GOT3 (cell line): ENCODE measurements at regions not wholly inside any gene's neighbourhood (a gene's known extent, or its start where the extent isn't known, plus 50 kb on each side); places are given as distances from the start of the nearest gene placed in this dataset.

Source experiments
- DNase-seq: peaks from one replicate; lab custom pipeline; 2025; ENCODE audit warnings: mixed read lengths; lab: John Stamatoyannopoulos, UW

DNA sequence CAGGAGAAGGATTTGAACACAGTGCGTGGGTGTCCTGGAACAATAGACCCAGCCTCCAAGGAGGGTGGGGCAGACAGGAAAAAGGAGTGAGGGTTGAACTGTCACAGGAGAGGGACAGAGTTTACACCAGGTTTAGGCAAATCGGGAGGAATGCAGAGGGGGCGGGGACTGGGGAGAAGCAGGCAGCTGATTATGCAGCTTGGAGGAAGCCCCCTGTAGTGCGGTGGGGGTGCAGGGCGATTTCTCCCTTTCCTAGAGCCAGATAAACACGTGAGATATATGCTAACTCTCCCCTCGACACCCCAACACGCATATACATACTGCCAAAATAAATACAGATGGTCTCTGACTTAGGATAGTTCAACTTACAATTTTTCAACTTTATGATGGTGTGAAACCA, 108.6 kb upstream of the PRR20G start:
- no peak for DNase-seq

DNA sequence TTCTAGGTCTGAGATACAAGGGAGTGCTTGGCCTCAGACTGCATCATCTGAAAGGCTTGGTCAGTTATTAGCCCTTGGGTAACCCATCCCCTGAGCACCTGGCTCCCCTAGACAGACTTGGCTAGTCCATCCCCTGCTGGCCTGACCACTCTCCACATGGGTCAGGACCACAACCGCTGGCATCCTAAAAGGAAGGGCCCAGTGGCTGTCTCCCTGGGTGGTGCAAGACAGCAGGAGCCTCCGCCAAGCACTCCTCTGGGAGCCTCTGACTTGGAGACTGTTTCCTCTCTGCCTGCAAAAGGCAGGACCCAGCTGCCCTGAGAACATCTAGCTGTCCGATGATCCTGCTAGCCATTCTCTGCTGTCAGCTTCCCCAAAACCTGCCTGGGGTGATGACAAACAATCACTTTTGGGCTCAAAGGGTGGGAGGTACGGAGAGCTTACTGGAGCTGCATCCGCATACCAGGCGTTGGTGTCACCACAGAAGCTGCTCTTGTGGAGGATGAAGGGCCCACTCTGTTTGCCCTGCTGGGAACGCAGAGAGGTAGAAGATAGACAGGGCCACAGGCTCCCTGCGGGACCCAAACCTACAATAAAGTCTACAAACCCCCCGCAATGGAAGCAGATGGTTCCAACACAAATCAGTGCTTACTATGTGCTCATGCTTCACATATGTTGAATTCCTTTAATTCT, 108.0 kb upstream of the PRR20G start:
- DNase-seq = no peak

DNA sequence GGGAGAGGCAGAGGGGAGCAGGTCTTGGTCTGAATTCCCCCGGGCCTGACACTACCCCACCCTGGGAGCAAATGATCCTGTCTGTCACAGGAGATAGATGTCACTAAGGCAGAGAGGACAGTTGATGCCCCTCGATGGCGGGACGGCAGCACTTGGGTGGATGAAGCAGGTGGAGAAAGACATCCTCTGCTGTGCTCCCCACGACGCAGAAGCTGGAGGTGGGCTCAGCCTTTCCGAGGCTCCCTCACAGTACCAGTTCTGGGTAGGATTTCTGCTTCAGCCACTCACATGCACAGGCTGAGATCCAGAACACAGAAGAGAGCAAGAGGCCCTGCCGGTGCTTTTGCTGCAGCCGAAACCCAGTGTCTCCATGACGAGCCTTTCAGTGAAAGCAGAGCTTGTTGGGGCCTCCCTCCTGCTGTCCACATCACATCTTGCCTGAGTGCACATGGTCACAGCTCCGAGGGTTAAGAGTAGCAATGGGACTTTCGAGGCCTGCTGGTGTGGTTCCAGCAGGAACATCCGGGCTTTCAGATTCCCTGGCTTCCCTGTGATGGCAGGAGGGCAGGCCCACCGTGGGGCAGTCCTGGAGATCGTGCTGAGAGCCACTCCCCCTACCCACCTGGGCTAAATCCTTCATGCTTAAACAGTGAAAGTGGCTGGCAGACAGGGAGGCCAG, 107.3 kb upstream of the PRR20G start:
- no peak for DNase-seq

DNA sequence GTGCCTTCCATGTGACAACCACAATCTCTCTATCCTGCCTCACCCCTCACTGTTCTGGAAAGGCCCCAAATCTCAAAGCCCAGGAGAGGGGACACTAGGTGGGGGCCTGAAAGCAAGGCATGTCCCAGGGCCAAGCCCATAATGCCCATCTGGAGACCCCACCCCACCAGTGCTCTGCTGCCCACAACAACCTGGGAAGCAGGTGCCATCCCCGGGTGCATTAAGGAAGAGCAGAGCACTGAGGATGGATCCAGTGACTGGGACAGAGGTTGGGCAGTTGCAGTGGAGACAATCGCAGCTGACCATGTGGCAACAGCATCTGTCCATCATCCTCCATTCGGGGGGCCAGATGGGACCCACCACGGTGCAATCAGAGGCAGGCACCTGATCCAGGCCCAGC, 106.2 kb upstream of the PRR20G start:
- DNase-seq = no peak

DNA sequence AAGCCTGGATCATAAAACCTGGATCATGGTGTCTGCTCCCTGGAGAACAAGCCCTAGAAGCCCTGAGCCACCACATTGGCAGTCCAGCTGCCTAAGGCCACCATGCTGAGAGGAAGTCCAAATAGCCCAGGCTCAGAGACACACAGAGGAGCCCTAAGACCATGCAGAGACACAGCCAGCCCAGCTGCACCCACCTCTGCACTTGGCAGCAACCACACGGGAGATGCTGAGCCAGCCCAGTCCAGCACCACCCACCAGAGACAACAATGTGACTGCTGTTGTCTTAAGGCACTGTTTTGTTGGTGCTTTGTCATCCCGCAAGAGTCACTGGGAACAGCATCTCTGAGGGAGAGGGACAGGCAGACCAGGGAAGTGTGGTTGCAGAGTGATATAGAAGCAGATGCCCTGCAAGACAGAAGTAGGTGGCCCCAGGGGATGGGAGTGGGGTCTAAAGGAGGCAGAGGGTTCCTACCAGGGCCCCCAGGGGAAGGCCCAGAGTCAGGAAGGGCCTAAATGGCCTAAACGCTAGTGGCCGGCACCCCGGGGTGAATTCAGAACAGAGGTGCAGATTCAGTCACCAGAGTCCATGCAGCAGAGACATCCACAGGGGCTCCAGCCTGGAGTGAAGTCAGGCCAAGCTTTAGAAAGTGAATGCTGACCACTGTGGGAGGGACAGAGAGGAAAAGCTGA, 105.4 kb upstream of the PRR20G start:
- no peak for DNase-seq

DNA sequence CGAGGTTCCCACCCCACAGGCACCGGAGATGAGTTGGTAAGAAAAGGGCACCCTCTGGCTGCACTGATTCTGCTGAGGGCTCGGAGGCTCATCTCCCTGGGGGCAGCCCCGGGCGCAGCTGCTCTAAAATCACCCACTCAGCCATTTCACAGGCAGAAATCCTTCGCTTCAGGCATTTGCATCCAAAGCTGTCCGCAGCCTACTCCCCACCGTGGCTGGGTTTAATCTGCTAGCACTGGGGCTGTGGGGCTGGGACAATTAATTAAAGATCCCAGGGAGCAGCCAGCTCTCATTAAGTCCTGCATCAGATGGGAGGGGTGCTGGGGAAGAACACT, 104.3 kb upstream of the PRR20G start:
- DNase-seq = no peak

DNA sequence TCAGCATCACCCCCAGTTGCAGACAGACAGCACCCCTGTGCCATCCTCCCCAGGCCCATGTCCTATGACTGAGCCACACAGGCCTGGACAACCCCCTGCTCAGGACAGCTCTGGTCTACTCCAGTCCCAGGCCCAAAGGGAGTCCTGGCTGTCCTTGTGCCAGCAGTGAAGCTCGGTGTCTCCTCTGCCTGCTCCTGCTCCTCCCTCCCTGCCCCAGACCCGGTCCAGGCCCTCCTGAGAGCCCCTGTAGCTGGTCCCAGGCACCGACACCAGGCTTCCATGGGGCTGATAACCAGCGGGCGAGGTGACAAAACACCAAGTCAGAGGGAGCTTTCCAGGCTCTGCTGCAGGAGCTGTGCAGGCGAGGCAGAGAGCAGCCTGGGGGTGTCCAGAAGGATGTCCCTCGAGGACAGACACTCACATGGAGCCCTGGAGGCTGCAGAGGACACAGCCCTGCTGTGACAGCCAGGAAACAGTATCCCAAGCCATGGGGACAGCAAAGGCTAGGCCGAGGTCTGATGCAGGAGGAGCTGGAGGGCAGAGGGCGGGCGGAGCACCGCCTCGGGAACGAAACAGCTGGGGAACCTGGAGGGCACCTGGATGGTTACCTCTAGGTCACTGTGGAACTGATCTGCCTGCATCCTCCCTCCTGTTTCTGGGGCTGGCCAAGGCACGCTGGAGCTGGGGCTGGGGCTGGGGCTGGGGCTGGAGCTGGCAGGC, 103.8 kb upstream of the PRR20G start:
- no peak for DNase-seq

DNA sequence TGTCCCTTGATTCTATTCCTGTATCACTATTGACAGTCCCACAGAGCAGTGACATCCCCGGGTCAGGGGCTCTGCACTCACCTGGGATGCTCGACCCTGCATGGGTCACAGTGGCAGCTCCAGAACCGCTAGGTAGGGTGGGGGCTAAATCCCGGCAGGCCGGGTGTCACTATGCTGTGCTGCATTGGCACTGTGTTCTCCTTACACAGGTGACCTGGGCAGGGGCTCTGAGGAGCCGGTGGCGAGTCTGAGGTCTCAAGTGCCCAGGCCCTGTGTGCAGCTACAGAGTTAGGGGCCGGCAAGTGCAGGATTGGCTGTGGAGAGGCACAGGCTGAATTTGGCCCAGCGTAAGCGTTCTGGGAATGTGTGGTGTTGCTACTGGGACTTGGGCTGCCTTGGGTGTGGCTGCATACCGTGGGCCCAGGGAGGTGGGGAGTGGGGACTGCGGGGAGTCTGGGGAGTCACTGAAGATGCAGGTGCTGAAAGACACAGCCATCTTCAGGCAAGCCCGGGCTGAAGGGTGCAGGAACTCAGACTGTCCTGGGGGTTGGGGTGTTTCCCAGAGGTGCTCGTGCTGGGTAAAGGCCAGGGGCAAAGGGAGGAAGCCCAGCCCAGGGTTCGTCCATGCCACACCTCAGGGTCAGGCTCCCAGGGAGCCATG, 102.6 kb upstream of the PRR20G start:
- no peak for DNase-seq

DNA sequence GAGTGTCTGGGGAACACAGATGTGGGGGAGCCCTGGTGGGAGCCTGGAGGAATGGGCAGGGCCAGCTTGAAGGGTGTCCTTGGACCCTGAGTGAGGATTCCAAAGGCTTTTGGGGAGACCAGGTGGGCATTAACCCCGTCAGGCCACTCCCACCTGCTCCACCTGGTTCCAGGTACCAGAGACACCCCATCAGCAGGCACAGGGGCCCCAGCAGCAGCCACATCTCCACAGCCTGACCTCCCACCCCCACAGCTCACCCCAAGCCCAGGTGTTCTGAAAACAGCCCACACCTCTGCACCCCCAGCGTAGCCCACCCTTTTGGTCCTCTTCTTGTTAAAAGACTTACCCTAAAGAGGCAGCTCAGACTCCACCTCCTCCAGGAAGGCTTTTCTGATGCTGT, 102.1 kb upstream of the PRR20G start:
- no peak for DNase-seq

DNA sequence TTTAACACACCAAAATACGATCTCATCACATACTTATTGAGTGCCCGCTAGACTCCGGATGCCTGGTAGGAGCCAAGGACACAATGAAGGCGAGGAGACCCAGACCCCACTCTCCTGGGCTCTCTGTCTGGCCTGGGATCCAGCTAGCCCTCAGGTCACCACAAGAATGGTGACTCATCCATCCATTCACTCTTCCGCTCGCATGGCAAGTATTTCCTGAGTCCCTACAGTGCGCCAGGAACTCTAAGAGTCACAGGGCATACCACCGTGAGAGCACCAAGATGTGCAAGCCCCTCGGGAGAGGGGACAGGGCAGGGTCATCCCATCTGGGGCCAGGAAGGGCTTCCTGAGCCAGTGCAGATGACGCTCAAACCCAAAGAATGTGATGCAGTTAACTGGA, 101.6 kb upstream of the PRR20G start:
- DNase-seq = no peak

DNA sequence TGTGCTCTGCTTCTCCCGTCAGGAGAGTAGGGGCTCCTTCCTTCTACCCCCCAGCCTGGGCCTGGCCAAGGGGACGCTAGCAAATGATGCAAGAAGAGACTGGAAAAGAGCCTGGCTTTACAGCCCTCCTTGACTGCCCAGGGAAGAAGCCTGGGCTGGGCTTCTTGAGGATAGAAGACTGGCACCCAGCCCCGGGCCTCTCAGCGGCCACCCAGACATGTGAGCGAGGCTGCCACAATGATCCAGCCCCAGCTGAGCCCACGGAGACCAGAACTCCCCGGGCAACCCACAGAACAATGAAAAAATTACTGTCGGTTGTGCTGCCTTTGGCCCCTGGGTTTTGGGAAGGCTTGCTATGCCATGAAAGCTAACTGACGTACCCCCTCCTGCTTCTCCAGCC, 100.6 kb upstream of the PRR20G start:
- DNase-seq = no peak

DNA sequence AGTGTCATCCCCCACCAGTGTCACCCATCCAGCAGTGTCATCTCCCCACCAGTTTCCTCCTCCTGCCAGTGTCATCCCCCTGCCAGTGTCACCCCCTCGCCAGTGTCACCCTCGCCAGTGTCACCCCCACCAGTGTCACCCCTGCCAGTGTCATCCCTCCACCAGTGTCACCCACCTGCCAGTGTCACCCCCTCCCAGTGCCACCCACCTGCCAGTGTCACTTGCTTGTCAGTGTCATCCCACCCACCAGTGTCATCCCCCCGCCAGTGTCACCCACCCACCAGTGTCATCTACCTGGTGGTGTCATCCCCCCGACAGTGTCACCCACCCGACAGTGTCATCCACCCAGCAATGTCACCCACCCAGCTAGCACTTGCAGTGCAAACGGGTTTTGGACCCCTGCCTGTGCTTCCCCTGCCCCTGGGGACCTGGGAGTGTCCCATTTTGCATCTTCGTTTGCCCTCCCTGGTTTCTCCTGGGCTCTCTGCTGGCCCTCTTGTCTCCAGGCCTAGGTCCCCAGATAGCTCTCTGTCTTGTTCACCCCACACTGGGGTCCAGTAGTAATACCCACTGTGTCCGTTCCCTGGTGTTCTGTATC, 99.8 kb upstream of the PRR20G start:
- no peak for DNase-seq

DNA sequence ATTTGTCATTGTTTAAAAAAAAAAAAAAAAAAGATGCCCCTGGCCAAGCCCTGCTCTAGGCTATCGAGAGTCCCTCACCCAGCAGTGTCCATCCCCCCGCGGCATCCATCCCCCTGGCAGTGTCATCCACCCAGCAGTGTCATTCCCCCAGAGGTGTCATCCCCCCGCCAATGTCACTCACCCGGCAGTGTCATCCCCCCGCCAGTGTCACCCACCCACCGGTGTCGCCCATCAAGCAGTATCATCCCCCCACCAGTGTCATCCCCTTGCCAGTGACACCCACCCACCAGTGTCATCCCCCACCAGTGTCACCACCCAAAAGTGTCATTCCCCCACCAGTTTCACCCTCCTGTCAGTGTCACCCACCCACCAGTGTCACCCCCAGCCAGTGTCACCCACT, 99.3 kb upstream of the PRR20G start:
- DNase-seq = no peak

DNA sequence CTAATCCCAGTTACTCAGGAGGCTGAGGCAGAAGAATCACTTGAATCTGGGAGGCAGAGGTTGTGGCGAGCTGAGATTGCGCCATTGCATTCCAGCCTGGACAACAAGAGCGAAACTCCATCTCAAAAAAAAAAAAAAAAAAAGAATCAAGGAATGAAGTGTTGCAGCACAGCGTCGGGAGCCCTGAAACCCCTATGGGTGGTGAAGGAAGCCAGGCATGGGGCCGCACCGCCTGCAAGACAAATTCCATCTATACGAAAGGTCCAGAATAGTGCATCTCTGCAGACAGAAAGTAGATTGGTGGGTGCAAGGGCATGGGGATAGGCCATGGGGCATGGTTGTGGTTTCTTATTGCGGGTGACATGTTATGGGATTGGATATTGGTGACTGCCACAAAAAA, 98.6 kb upstream of the PRR20G start:
- no peak for DNase-seq

DNA sequence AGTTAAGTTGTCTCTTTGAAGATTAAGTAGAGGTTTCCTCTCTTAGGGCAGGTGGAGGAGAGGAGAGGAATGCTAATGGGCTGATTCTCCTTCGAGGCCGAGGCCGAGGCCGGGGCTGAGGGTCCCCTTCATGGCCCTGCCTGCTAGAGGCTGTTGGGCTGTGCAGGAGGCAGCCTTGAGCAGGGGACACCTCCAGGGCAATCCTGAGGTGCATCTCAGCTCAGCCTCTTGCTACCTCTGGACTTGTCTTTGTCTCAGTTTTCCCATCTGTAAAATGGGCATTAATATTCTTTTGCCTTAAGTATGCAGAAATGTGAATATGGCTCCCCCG, 97.7 kb upstream of the PRR20G start:
- no peak for DNase-seq

DNA sequence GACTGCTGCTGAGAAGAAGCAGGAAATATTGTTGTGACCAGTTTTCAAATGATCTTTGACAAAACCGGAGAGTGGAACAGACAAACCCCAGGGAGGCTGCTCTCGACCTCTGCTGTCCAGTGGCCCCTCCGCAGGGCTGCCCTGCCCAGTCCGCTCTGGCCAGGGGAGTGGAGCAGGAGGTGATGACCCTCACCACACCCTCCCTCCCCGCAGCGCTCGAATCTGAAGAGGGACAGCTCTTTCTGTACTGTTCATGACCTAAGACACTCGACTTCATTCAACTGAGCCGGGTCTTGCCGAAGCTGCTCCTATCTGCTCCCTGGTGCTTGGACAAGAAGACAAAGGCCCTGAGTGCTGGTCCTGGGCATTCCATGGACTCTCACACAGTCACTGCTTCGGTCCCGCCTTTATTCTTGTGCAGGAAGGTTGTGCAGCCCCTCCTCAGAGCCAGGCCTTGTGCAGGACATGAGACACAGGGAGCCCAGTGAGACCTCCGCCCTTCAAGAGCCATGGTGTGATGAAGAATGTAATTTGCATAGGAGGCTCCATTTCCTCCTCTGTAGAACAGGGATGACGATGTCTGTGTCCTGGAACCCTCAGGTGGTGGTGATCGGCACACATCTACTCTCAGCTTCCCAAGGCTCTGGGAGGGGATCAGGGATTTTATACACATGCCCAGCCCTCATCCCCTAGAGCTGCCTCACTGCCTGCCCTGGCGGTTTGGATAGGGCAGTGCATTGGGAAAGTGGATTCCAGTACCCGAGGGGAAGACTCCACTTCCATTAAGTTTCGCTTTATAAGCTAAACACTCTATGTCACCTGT, 97.1 kb upstream of the PRR20G start:
- no peak for DNase-seq

DNA sequence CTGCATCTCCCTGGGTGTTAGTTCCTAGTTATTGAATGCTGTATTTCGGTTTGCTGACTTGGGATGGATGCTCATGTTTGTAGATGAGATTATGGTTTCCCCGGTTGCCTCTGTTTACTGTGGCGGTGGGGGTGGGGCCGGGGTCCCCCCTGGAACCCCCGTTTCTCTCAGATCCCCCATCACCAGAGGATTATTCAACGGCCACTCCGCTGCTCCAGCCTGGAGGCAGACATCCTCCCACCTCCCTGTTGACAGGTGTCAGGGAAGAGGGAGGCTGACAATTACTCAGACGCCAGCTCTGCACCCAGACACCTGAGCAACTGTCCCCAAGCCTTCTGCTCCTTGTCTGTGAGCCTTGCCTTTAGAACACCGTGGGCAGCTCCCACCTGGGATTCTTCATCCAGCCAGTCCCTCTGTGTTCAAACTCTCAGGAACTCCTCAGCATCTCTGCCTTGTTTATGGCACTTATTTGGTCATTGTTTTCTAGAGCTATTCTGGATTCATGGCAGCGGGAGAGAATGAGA, 95.9 kb upstream of the PRR20G start:
- DNase-seq = no peak

DNA sequence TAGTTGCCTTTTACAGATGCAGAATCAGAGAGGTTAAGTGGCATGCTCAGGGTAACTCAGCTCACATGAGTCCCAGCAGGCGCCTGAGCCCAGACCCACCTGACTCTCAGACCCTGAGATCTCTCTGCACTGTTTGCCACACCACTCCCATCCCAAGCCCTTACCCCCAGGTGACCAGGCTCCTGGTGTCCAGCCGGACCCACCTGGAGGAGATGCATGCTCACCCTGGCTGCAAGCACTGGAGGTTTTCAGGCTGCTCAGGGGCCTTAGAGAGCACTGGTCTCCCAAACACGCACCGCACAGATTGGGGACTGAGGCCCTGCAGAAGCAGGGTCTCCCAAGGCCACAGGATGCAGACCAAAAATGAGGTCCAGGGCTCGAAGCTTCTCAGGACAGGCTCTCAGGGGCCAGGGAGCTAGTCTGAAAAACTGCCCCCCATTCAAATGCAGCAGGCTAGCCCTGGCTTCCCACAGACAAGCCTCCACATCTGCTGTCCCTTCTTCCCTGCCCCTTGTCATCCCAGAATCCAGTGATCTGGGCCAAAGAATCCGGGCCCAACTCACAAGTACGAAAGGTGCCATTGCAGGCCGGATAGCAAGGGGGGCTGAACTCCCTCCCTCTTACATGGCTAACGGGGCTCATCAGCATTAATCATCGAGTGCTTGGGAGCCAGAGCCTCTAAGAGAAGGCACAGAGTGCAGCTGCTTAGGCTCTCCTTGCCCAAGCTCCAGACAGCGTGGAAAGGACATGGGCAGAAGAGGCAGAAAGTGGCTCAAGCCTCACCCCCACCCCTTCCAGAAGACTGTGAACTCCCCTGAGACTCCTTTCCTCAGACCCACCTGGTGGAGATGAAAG, 90.2 kb upstream of the PRR20G start:
- no peak for DNase-seq

DNA sequence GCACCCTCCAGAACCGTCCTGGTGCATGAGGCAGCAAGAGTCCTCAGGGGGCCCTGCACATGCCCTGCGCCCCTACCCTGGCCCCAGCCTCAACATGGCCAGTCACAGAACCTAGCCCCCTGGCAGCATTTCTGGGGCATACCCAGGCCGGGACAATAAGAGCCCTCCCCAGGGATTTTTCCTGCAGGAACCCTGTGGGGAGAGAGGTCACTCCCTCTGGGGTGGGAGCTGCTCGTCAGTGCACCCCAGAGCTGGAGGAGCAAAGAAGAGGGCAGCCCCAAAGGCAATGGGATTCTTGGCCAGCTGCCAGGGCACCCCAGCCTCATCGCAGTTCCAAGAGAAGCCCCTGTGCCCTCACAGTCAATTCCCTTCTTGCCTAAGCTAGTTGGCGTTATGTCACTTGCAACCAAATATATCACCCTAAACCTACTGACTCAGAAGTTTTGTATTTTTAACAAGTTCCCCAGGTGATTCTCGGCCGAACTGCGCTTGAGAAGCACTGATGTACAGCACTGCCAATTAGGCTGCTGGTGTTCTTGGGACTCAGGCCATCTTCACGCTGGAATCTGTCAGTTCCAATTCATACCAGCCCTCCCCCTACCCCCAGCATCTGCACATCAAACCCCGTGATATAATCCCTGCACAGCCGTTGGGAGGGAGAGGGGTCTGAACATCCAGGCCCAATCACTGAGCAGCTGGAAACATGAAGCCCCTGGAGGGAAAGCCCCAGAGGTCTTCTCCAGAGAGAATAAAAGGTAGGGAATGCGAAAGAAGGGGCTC, 87.5 kb upstream of the PRR20G start:
- no peak for DNase-seq
